GM06990 (cell line): ENCODE measurements at regions not wholly inside any gene's neighbourhood (a gene's known extent, or its start where the extent isn't known, plus 50 kb on each side); places are given as distances from the start of the nearest gene placed in this dataset.

Experiments used
- DNase-seq: peaks from one replicate; pipeline ENCODE4 v3.0.0-alpha.2; 2011; ENCODE audit not compliant: insufficient read length; ENCODE audit errors: extremely low read depth
- H3K27me3 ChIP-seq: replicated peaks from 2 replicates; pipeline ENCODE4 v1.6.0; 2011; ENCODE audit warnings: low read length; ENCODE audit not compliant: control insufficient read depth, insufficient read depth
- H3K36me3 ChIP-seq: 2 replicates; pipeline ENCODE4 v1.5.1; 2011; ENCODE audit warnings: low read length; ENCODE audit not compliant: control insufficient read depth, insufficient read depth
- H3K4me3 ChIP-seq: replicated peaks from 2 replicates; pipeline ENCODE4 v1.5.1; 2011; ENCODE audit warnings: low read depth, mild to moderate bottlenecking, control low read depth, low read length
- TF ChIP-seq, protein P1 (sequence below): IDR thresholded peaks from 2 replicates; pipeline ENCODE4 v1.5.1; 2011; ENCODE audit warnings: low read length, control low read depth, mild to moderate bottlenecking, inconsistent platforms; ENCODE audit not compliant: insufficient read depth, poor library complexity, severe bottlenecking

GRCh38 chr9:81380504-81381359, 308.6 kb downstream of the TLE1 start:
- H3K36me3 ChIP-seq, result no peaks in the 10 kb centered on the region
- H3K4me3 ChIP-seq, result no peak overlapping the region
- H3K27me3 ChIP-seq, result no peaks in the 10 kb centered on the region
- DNase-seq, result no peak
- TF ChIP-seq, protein P1, sequence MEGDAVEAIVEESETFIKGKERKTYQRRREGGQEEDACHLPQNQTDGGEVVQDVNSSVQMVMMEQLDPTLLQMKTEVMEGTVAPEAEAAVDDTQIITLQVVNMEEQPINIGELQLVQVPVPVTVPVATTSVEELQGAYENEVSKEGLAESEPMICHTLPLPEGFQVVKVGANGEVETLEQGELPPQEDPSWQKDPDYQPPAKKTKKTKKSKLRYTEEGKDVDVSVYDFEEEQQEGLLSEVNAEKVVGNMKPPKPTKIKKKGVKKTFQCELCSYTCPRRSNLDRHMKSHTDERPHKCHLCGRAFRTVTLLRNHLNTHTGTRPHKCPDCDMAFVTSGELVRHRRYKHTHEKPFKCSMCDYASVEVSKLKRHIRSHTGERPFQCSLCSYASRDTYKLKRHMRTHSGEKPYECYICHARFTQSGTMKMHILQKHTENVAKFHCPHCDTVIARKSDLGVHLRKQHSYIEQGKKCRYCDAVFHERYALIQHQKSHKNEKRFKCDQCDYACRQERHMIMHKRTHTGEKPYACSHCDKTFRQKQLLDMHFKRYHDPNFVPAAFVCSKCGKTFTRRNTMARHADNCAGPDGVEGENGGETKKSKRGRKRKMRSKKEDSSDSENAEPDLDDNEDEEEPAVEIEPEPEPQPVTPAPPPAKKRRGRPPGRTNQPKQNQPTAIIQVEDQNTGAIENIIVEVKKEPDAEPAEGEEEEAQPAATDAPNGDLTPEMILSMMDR, result no peak

GRCh38 chr9:81379655-81380054, 309.7 kb downstream of the TLE1 start:
- H3K36me3 ChIP-seq, result no peaks in the 10 kb centered on the region
- no peak for DNase-seq
- H3K27me3 ChIP-seq, result no peaks in the 10 kb centered on the region
- TF ChIP-seq, protein P1, result no peak
- H3K4me3 ChIP-seq, result no peak overlapping the region

- H3K27me3 ChIP-seq, result no peaks in the 10 kb centered on the region
- TF ChIP-seq, protein P1, result no peak
- no peak overlapping the region for H3K4me3 ChIP-seq
- DNase-seq, result no peak
- H3K36me3 ChIP-seq, result no peaks in the 10 kb centered on the region
Observed at GRCh38 chr9:81377921-81378320, 311.4 kb downstream of the TLE1 start.

- TF ChIP-seq, protein P1, result no peak
- no peaks in the 10 kb centered on the region for H3K36me3 ChIP-seq
- no peak for DNase-seq
- H3K27me3 ChIP-seq, result no peaks in the 10 kb centered on the region
- no peak overlapping the region for H3K4me3 ChIP-seq
Observed at GRCh38 chr9:81377320-81377719, 312.0 kb downstream of the TLE1 start.

DNA sequence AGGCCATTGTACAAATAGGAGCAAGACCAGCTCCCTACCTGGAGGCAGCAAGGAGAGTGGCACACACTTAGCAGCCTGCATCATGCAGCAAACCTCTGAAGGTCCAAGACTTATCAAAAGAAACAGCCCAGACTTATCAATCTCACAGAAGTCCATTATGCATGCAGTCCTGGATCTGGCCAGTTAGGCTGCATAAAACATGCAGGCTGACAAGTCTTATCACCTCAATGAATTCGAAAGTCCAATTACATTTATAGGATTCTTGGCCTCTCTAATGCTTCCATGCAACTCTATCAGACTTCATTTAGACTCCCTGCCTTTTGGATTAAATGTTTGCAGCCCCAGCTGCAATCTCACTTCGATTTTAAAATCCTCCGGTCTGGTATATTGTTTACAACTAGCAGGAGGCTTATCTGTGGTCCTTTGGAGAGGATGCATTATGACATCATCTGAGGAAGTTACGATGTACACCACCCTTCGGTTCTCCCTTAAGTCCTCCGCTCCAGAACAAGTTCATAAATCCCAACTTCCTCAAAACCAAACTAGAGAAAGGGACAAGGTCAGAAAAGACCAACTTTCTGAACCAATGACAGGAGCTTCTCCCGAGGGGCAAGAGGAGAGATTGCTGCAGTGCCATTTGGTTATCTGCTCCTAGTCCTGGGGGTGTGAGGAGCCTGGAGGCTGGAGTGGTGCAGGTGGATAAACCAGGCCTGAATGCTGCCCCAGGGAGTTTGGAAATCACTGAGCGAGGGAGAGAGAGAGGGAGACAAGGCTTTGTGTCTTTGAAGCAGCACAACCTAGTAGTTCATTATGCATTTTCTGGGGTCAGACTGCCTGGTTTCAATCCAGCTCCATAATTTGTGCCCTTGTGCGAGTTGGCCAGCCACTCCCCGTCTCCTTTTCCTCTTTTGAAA, 313.9 kb downstream of the TLE1 start:
- no peak for DNase-seq
- no peaks in the 10 kb centered on the region for H3K36me3 ChIP-seq
- TF ChIP-seq, protein P1, result no peak
- no peaks in the 10 kb centered on the region for H3K27me3 ChIP-seq
- H3K4me3 ChIP-seq, result no peak overlapping the region
